Fibroblast of lung (primary cell): ENCODE measurements at regions not wholly inside any gene's neighbourhood (a gene's known extent, or its start where the extent isn't known, plus 50 kb on each side); places are given as distances from the start of the nearest gene placed in this dataset.

Experiments
- DNase-seq, 2 donors: peaks; one replicate each; pipeline versions ENCODE4 v3.0.0 to v3.0.0-alpha.2; 2010; ENCODE audit warnings: low read depth in 2 of 2
- H2AFZ ChIP-seq: 2 replicates; pipeline ENCODE4 v1.5.1; 2012; ENCODE audit warnings: low read length, control low read depth, inconsistent platforms
- H3K27ac ChIP-seq: 2 replicates; pipeline ENCODE4 v1.5.1; 2011; ENCODE audit warnings: low read length, control low read depth; ENCODE audit not compliant: insufficient read depth
- H3K27me3 ChIP-seq: 2 replicates; pipeline ENCODE4 v1.5.1; 2011; ENCODE audit warnings: mild to moderate bottlenecking, low read length; ENCODE audit not compliant: control insufficient read depth, insufficient read depth
- H3K36me3 ChIP-seq: 2 replicates; pipeline ENCODE4 v1.5.1; 2011; ENCODE audit warnings: low read length; ENCODE audit not compliant: control insufficient read depth, insufficient read depth
- H3K4me1 ChIP-seq: 2 replicates; pipeline ENCODE4 v1.5.1; 2011; ENCODE audit warnings: low read length; ENCODE audit not compliant: control insufficient read depth, insufficient read depth; ENCODE audit errors: extremely low read depth
- H3K4me2 ChIP-seq: 2 replicates; pipeline ENCODE4 v1.5.1; 2011; ENCODE audit warnings: low read length, control low read depth; ENCODE audit not compliant: insufficient read depth; ENCODE audit errors: extremely low read depth
- H3K4me3 ChIP-seq, 4 experiments: fragments of 200-600 bp in 1 of 4; sonication (generic) in 1 of 4; replicated peaks in 1 of 4; 2 replicates each; pipeline ENCODE4 v1.5.1; 2011 to 2016; ENCODE audit warnings: low read length in 4 of 4, low read depth in 3 of 4, mild to moderate bottlenecking in 3 of 4, control low read depth in 2 of 4, inconsistent platforms in 1 of 4, mixed read lengths in 1 of 4; ENCODE audit not compliant: insufficient read depth in 1 of 4; ENCODE audit errors: control extremely low read depth in 1 of 4
- H3K79me2 ChIP-seq: 2 replicates; pipeline ENCODE4 v1.5.1; 2012; ENCODE audit warnings: mild to moderate bottlenecking, low read length, inconsistent platforms; ENCODE audit not compliant: control insufficient read depth, insufficient read depth
- H3K9ac ChIP-seq: 2 replicates; pipeline ENCODE4 v1.5.1; 2011; ENCODE audit warnings: mild to moderate bottlenecking, low read length, control low read depth; ENCODE audit not compliant: insufficient read depth
- H3K9me3 ChIP-seq: 2 replicates; pipeline ENCODE4 v1.5.1; 2012; ENCODE audit warnings: low read depth, low read length; ENCODE audit not compliant: control insufficient read depth, insufficient read depth
- H4K20me1 ChIP-seq: 2 replicates; pipeline ENCODE4 v1.5.1; 2011; ENCODE audit warnings: low read length; ENCODE audit not compliant: control insufficient read depth, insufficient read depth; ENCODE audit errors: extremely low read depth
- CTCF ChIP-seq, 2 donors: IDR thresholded peaks in 1 of 2; conservative IDR thresholded peaks in 1 of 2; 1 replicate in 1 of 2; 2 replicates in 1 of 2; pipeline ENCODE4 v1.5.1; 2011 to 2012; ENCODE audit warnings: low read length in 2 of 2, control low read depth in 1 of 2, inconsistent platforms in 1 of 2, low read depth in 1 of 2, mild to moderate bottlenecking in 1 of 2
- EZH2 ChIP-seq: IDR thresholded peaks from 2 replicates; pipeline ENCODE4 v1.5.1; 2012; ENCODE audit warnings: low read length, control low read depth, mild to moderate bottlenecking; ENCODE audit errors: missing control alignments

GRCh38 chr3:110267304-110267845 lies 804.2 kb upstream of the NECTIN3 start:
- TF ChIP-seq CTCF (conservative IDR thresholded peaks at IDR 0.05 in 1 of 2, IDR thresholded peaks at IDR 0.05 in 1 of 2; ENCODE audit: low read depth in 1 of 2, low read length in 2 of 2): no peak
- TF ChIP-seq EZH2: no peak
- Histone ChIP-seq H3K9ac (no peak overlapping the region), H4K20me1 (no peaks in the 10 kb centered on the region), H3K4me1 (no peaks in the 10 kb centered on the region), H2AFZ (no peak overlapping the region), H3K79me2 (no peaks in the 10 kb centered on the region), H3K4me3 (no peak overlapping the region), H3K27me3 (no peaks in the 10 kb centered on the region), H3K36me3 (no peaks in the 10 kb centered on the region), H3K9me3 (no peaks in the 10 kb centered on the region), H3K27ac (no peak overlapping the region), H3K4me2 (no peak overlapping the region)
- no peak for DNase-seq

- no peaks in the 10 kb centered on the region for H3K4me1 ChIP-seq
- no peaks in the 10 kb centered on the region for H3K27me3 ChIP-seq
- TF ChIP-seq EZH2 (no peak), CTCF (conservative IDR thresholded peaks at IDR 0.05 in 1 of 2, IDR thresholded peaks at IDR 0.05 in 1 of 2; ENCODE audit: low read depth in 1 of 2, low read length in 2 of 2) (no peak)
- H3K79me2 ChIP-seq: no peaks in the 10 kb centered on the region
- no peaks in the 10 kb centered on the region for H3K9me3 ChIP-seq
- no peaks in the 10 kb centered on the region for H3K36me3 ChIP-seq
- no peak overlapping the region for H2AFZ ChIP-seq
- H3K9ac ChIP-seq: no peak overlapping the region
- no peaks in the 10 kb centered on the region for H4K20me1 ChIP-seq
- H3K27ac ChIP-seq: no peak overlapping the region
- H3K4me3 ChIP-seq: no peak overlapping the region
- no peak for DNase-seq
- no peak overlapping the region for H3K4me2 ChIP-seq
These were observed 799.1 kb upstream of the NECTIN3 start for GRCh38 chr3:110272525-110272924.

DNA sequence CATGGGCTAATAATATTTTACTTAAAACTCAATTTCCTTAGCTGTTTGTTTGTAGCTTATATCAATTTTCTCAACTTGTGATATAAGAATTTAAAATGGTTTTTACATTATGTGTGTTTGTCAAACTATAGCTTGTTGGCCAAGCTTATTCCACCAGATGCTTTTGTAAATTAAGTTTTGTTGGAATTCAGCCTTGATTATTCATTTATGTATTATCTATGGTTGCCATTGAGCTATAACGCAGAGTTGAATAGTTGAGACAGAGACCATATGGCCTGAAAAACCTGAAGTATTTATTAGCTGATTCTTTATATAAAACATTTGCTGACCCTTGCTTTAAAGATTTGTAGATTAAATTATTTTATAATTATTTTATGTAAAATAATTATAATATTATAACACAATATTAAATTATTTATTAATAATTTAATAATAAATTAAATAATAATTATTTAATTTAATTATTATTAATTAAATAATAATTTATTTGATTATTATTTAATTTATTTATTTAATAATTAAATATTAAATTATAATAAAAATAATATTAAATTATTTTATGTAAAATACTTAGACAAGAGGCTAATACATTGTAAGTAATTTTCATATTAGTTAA lies 779.6 kb upstream of the NECTIN3 start:
- Histone ChIP-seq H3K36me3 (no peaks in the 10 kb centered on the region), H3K4me1 (no peaks in the 10 kb centered on the region), H3K27me3 (no peaks in the 10 kb centered on the region), H3K4me3 (no peak overlapping the region), H3K9me3 (no peaks in the 10 kb centered on the region), H3K9ac (no peak overlapping the region), H2AFZ (no peak overlapping the region), H3K4me2 (no peak overlapping the region), H4K20me1 (no peaks in the 10 kb centered on the region), H3K79me2 (no peaks in the 10 kb centered on the region), H3K27ac (no peak overlapping the region)
- no peak for TF ChIP-seq EZH2
- TF ChIP-seq CTCF (conservative IDR thresholded peaks at IDR 0.05 in 1 of 2, IDR thresholded peaks at IDR 0.05 in 1 of 2; ENCODE audit: low read depth in 1 of 2, low read length in 2 of 2): no peak
- no peak for DNase-seq
